SK-N-SH (cell line): ENCODE measurements at regions not wholly inside any gene's neighbourhood (a gene's known extent, or its start where the extent isn't known, plus 50 kb on each side); places are given as distances from the start of the nearest gene placed in this dataset.

Source experiments
- CTCF ChIA-PET: fragments of 300-600, 350-600 bp; formaldehyde crosslinking; extraction: SDS; loops from one replicate; lab custom pipeline; 2021; lab: Yijun Ruan, JAX
- POLR2A ChIA-PET: fragments of 350-600 bp; sonication (Branson Sonifier 250); formaldehyde crosslinking; extraction: SDS; loops from one replicate; lab custom pipeline; 2020; ENCODE audit warnings: antibody characterized with exemption, inconsistent platforms; lab: Yijun Ruan, JAX
- DNase-seq: peaks from one replicate; pipeline ENCODE4 v3.0.0; 2012
- H2AFZ ChIP-seq: fragments of 200-600 bp; sonication (generic); 2 replicates; pipeline ENCODE4 v1.8.1; 2016; ENCODE audit warnings: antibody characterized with exemption, mild to moderate bottlenecking, low read depth
- H3F3A ChIP-seq: fragments of 200-600 bp; sonication (generic); replicated peaks from 2 replicates; pipeline ENCODE3; 2016; ENCODE audit warnings: antibody characterized with exemption, mild to moderate bottlenecking; ENCODE audit not compliant: insufficient read depth
- H3K27ac ChIP-seq, 2 experiments: fragments of 200-500 bp in 1 of 2; fragments of 200-600 bp in 1 of 2; sonication (Bioruptor generic) in 1 of 2; sonication (generic), shearing (Covaris generic) in 1 of 2; 2 replicates each; pipeline versions ENCODE4 v1.5.1 to v1.6.1; 2014 to 2016; ENCODE audit warnings: low read depth in 2 of 2, inconsistent platforms in 1 of 2, low read length in 1 of 2, mild to moderate bottlenecking in 1 of 2, mixed read lengths in 1 of 2
- H3K27me3 ChIP-seq: fragments of 200-600 bp; sonication (generic), shearing (Covaris generic); 2 replicates; pipeline ENCODE4 v1.6.1; 2016; ENCODE audit warnings: mixed run types; ENCODE audit not compliant: insufficient read depth
- H3K36me3 ChIP-seq, 2 experiments: fragments of 200-500 bp in 1 of 2; fragments of 200-600 bp in 1 of 2; sonication (Bioruptor generic) in 1 of 2; sonication (generic) in 1 of 2; replicated peaks in 1 of 2; 2 replicates each; pipeline versions ENCODE3 to v1.5.1; 2014 to 2016; ENCODE audit warnings: low read length in 1 of 2, mild to moderate bottlenecking in 1 of 2; ENCODE audit not compliant: insufficient read depth in 2 of 2, control insufficient read depth in 1 of 2
- H3K4me1 ChIP-seq, 2 experiments: fragments of 200-500 bp in 1 of 2; fragments of 200-600 bp in 1 of 2; sonication (Bioruptor generic) in 1 of 2; sonication (generic), shearing (Covaris generic) in 1 of 2; 2 replicates each; pipeline versions ENCODE4 v1.5.1 to v1.6.1; 2014 to 2016; ENCODE audit warnings: low read depth in 1 of 2, low read length in 1 of 2, mixed run types in 1 of 2; ENCODE audit not compliant: insufficient read depth in 2 of 2, control insufficient read depth in 1 of 2
- H3K4me2 ChIP-seq: fragments of 200-600 bp; sonication (generic), shearing (Covaris generic); 2 replicates; pipeline ENCODE4 v1.6.1; 2017; ENCODE audit warnings: mixed run types
- H3K4me3 ChIP-seq, 2 experiments: fragments of 200-500 bp in 1 of 2; fragments of 200-600 bp in 1 of 2; sonication (Bioruptor generic) in 1 of 2; sonication (generic), shearing (Covaris generic) in 1 of 2; 2 replicates each; pipeline versions ENCODE4 v1.5.1 to v1.8.1; 2014 to 2016; ENCODE audit warnings: low read depth in 2 of 2, inconsistent platforms in 1 of 2, low read length in 1 of 2, mild to moderate bottlenecking in 1 of 2, mixed read lengths in 1 of 2, moderate library complexity in 1 of 2
- H3K79me2 ChIP-seq: fragments of 200-600 bp; sonication (generic); 2 replicates; pipeline ENCODE4 v1.8.1; 2017; ENCODE audit warnings: mild to moderate bottlenecking; ENCODE audit not compliant: insufficient read depth
- H3K9ac ChIP-seq: fragments of 200-600 bp; sonication (generic); 2 replicates; pipeline ENCODE4 v1.6.1; 2017; ENCODE audit warnings: mixed run types
- H3K9me2 ChIP-seq: fragments of 200-600 bp; sonication (generic); 2 replicates; pipeline ENCODE4 v1.6.1; 2017; ENCODE audit warnings: mixed run types
- H3K9me3 ChIP-seq: fragments of 200-600 bp; sonication (generic); 2 replicates; pipeline ENCODE4 v1.6.1; 2017; ENCODE audit warnings: mixed run types, mild to moderate bottlenecking, moderate library complexity
- H4K20me1 ChIP-seq: fragments of 200-600 bp; sonication (generic); 2 replicates; pipeline ENCODE4 v1.6.1; 2017; ENCODE audit warnings: mild to moderate bottlenecking, mixed run types; ENCODE audit not compliant: insufficient read depth
- EP300 ChIP-seq, 2 experiments: IDR thresholded peaks; 2 replicates each; pipeline versions ENCODE4 v1.4.0 to v1.6.1; 2012; ENCODE audit warnings: borderline replicate concordance in 1 of 2, low read depth in 1 of 2, low read length in 1 of 2
- EZH2phosphoT487 ChIP-seq: fragments of 200-600 bp; sonication (generic); IDR thresholded peaks from 2 replicates; pipeline ENCODE4 v1.6.1; 2017; ENCODE audit warnings: low read depth, mixed run types, mild to moderate bottlenecking, antibody characterized with exemption, moderate library complexity, borderline replicate concordance
- MAX ChIP-seq: IDR thresholded peaks from 2 replicates; pipeline ENCODE4 v1.4.0; 2012; ENCODE audit warnings: low read depth
- MXI1 ChIP-seq: IDR thresholded peaks from 2 replicates; pipeline ENCODE4 v1.6.1; 2012; ENCODE audit warnings: mild to moderate bottlenecking, low read depth, low read length, improper control_type of control experiment
- REST ChIP-seq: IDR thresholded peaks from 2 replicates; pipeline ENCODE4 v1.6.1; 2012; ENCODE audit warnings: mild to moderate bottlenecking, low read depth, low read length, moderate library complexity
- TCF12 ChIP-seq: IDR thresholded peaks from 2 replicates; pipeline ENCODE4 v1.4.0; 2012
- TEAD4 ChIP-seq: IDR thresholded peaks from 2 replicates; pipeline ENCODE4 v1.4.0; 2012; ENCODE audit warnings: mild to moderate bottlenecking, borderline replicate concordance; ENCODE audit not compliant: insufficient read depth
- YY1 ChIP-seq: IDR thresholded peaks from 2 replicates; pipeline ENCODE4 v1.4.0; 2012; ENCODE audit warnings: low read depth, mild to moderate bottlenecking
- WGBS: methylation state at CpG from one replicate; pipeline ENCODE4 v1.1.6; 2017; ENCODE audit warnings: low lambda C conversion rate; 5-methylcytosine and 5-hydroxymethylcytosine counted together
- TF ChIP-seq, protein P1 (sequence below): IDR thresholded peaks from 2 replicates; pipeline ENCODE4 v1.4.0; 2012; ENCODE audit warnings: low read depth, borderline replicate concordance
- TF ChIP-seq, protein P2 (sequence below): fragments of 200-600 bp; sonication (generic); IDR thresholded peaks from 2 replicates; pipeline ENCODE4 v1.6.1; 2017; ENCODE audit warnings: antibody characterized with exemption, mild to moderate bottlenecking, moderate library complexity

DNA sequence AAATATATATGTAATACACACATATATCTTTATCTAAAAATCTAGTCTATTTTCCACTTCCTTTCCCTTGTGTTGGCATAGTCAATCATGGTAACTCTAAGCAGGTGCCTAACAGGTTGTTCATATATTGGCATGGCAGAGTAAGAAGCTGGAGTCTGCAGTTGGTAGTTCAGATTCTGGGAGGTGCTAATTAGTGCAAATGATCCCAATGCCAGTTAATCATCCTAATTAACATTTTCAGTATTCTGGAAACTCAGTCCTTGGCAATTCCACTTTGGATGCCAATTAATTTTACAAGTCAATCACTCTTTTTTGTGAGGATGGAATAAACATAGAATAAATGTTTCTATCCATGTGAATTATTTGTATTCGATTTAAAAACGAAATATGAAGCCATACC, 863.7 kb upstream of the SOX9 start:
- no peaks in the 10 kb centered on the region for H3K9me3 ChIP-seq
- no peak for DNase-seq
- H3K4me2 ChIP-seq: no peak overlapping the region
- WGBS: 57% methylated on average over 2 of the region's 2 CpGs
- H3K4me3 ChIP-seq: no peak overlapping the region
- H3K9me2 ChIP-seq: no peaks in the 10 kb centered on the region
- no peaks in the 10 kb centered on the region for H4K20me1 ChIP-seq
- no peak overlapping the region for H2AFZ ChIP-seq
- no peaks in the 10 kb centered on the region for H3K36me3 ChIP-seq
- CTCF ChIA-PET: interaction anchor here (1.0 kb wide), 1 partner anchor 10 kb away, joined by 3 read pairs; no protein-coding TSS in a partner anchor
- POLR2A ChIA-PET: no interaction called here
- no peaks in the 10 kb centered on the region for H3K79me2 ChIP-seq
- TF ChIP-seq, protein P1, sequence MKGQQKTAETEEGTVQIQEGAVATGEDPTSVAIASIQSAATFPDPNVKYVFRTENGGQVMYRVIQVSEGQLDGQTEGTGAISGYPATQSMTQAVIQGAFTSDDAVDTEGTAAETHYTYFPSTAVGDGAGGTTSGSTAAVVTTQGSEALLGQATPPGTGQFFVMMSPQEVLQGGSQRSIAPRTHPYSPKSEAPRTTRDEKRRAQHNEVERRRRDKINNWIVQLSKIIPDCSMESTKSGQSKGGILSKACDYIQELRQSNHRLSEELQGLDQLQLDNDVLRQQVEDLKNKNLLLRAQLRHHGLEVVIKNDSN: no peak
- no peak for TF ChIP-seq YY1
- TF ChIP-seq EP300 (IDR thresholded peaks at IDR 0.05; ENCODE audit: borderline replicate concordance in 1 of 2, low read depth in 1 of 2, low read length in 1 of 2): no peak
- no peak for TF ChIP-seq MAX
- no peak for TF ChIP-seq TEAD4
- TF ChIP-seq REST: no peak
- TF ChIP-seq EZH2phosphoT487: no peak
- TF ChIP-seq TCF12: no peak
- TF ChIP-seq, protein P2, sequence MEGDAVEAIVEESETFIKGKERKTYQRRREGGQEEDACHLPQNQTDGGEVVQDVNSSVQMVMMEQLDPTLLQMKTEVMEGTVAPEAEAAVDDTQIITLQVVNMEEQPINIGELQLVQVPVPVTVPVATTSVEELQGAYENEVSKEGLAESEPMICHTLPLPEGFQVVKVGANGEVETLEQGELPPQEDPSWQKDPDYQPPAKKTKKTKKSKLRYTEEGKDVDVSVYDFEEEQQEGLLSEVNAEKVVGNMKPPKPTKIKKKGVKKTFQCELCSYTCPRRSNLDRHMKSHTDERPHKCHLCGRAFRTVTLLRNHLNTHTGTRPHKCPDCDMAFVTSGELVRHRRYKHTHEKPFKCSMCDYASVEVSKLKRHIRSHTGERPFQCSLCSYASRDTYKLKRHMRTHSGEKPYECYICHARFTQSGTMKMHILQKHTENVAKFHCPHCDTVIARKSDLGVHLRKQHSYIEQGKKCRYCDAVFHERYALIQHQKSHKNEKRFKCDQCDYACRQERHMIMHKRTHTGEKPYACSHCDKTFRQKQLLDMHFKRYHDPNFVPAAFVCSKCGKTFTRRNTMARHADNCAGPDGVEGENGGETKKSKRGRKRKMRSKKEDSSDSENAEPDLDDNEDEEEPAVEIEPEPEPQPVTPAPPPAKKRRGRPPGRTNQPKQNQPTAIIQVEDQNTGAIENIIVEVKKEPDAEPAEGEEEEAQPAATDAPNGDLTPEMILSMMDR: no peak
- TF ChIP-seq MXI1: no peak
- TF ChIP-seq, all 33 proteins: peak for 0
- no peak overlapping the region for H3K27ac ChIP-seq
- no peaks in the 10 kb centered on the region for H3F3A ChIP-seq
- H3K27me3 ChIP-seq: no peaks in the 10 kb centered on the region
- no peak overlapping the region for H3K9ac ChIP-seq
- H3K4me1 ChIP-seq: no peaks in the 10 kb centered on the region
